WTC11 (cell line): ENCODE measurements at regions not wholly inside any gene's neighbourhood (a gene's known extent, or its start where the extent isn't known, plus 50 kb on each side); places are given as distances from the start of the nearest gene placed in this dataset.
A peak's percentile ranks its signal among the peaks of the same experiment; 100 is the strongest.

ENCODE experiments used
- ATAC-seq: fragments of 200-7000 bp; cut with Tn5 transposase; 2 replicates; pipeline ENCODE4 v1.10.0; 2021; ENCODE audit warnings: mild to moderate bottlenecking, moderate library complexity
- CTCF ChIA-PET: fragments of 300-600 bp; sonication (Branson Sonifier 250); formaldehyde crosslinking; loops from one replicate; lab custom pipeline; 2021; ENCODE audit warnings: antibody characterized with exemption; lab: Charles Lee
- POLR2A ChIA-PET: fragments of 350-600 bp; sonication (Branson Sonifier 250); formaldehyde crosslinking; loops from one replicate; lab custom pipeline; 2021; ENCODE audit warnings: antibody characterized with exemption; lab: Charles Lee
- DNase-seq: peaks from one replicate; pipeline ENCODE4 v3.0.0; 2021; ENCODE audit warnings: low spot score
- H3K27ac Mint-ChIP-seq: 2 replicates; pipeline ENCODE4 v1.8.0; 2021; ENCODE audit warnings: mixed read lengths
- H3K27me3 Mint-ChIP-seq: 2 replicates; pipeline ENCODE4 v1.8.0; 2021; ENCODE audit warnings: low read depth, mild to moderate bottlenecking, moderate library complexity, mixed read lengths
- H3K36me3 Mint-ChIP-seq: 2 replicates; pipeline ENCODE4 v1.8.0; 2021; ENCODE audit warnings: mixed read lengths
- H3K4me1 Mint-ChIP-seq: 2 replicates; pipeline ENCODE4 v1.8.0; 2022; ENCODE audit warnings: mixed read lengths
- H3K4me3 Mint-ChIP-seq: 2 replicates; pipeline ENCODE4 v1.8.0; 2021; ENCODE audit warnings: mild to moderate bottlenecking, moderate library complexity, mixed read lengths
- H3K9me3 Mint-ChIP-seq: 2 replicates; pipeline ENCODE4 v1.8.0; 2021; ENCODE audit warnings: mixed read lengths
- CREM ChIP-seq: sonication (generic); formaldehyde crosslinking; IDR thresholded peaks from 2 replicates; pipeline ENCODE4 v1.8.1; 2022; ENCODE audit warnings: mild to moderate bottlenecking, missing genetic modification reagents, moderate library complexity
- GRHL2 ChIP-seq: fragments of 250-450 bp; sonication (Bioruptor Pico); IDR thresholded peaks from 2 replicates; pipeline ENCODE4 v1.8.0; 2022; ENCODE audit warnings: mild to moderate bottlenecking, moderate library complexity; ENCODE audit not compliant: insufficient replicate concordance, severe bottlenecking
- JAZF1 ChIP-seq: fragments of 250-450 bp; sonication (Bioruptor Pico); IDR thresholded peaks from 2 replicates; pipeline ENCODE4 v1.9.0; 2021; ENCODE audit warnings: moderate library complexity, mild to moderate bottlenecking, inconsistent platforms
- MLX ChIP-seq: sonication (generic); formaldehyde crosslinking; IDR thresholded peaks from 2 replicates; pipeline ENCODE4 v1.8.1; 2023; ENCODE audit warnings: mild to moderate bottlenecking, missing genetic modification reagents, moderate library complexity
- PRDM15 ChIP-seq: sonication (generic); formaldehyde crosslinking; IDR thresholded peaks from 2 replicates; pipeline ENCODE4 v1.8.0; 2022; ENCODE audit warnings: missing genetic modification reagents
- RORB ChIP-seq: fragments of 250-450 bp; sonication (Bioruptor Pico); IDR thresholded peaks from 2 replicates; pipeline ENCODE4 v1.9.0; 2021; ENCODE audit warnings: mild to moderate bottlenecking
- TEAD4 ChIP-seq: sonication (generic); formaldehyde crosslinking; IDR thresholded peaks from 2 replicates; pipeline ENCODE4 v1.8.0; 2022; ENCODE audit warnings: mild to moderate bottlenecking, missing genetic modification reagents
- ZBTB21 ChIP-seq: sonication (generic); formaldehyde crosslinking; IDR thresholded peaks from 2 replicates; pipeline ENCODE4 v1.8.1; 2023; ENCODE audit warnings: mild to moderate bottlenecking, missing genetic modification reagents, borderline replicate concordance
- ZBTB43 ChIP-seq: sonication (generic); formaldehyde crosslinking; IDR thresholded peaks from 2 replicates; pipeline ENCODE4 v1.8.1; 2023; ENCODE audit warnings: mild to moderate bottlenecking, missing genetic modification reagents
- ZNF232 ChIP-seq: sonication (generic); formaldehyde crosslinking; IDR thresholded peaks from 2 replicates; pipeline ENCODE4 v1.8.0; 2022; ENCODE audit warnings: mild to moderate bottlenecking, missing genetic modification reagents
- ZNF425 ChIP-seq: fragments of 250-450 bp; sonication (Bioruptor Pico); conservative IDR thresholded peaks from 2 replicates; pipeline ENCODE4 v1.9.0; 2021; ENCODE audit warnings: mild to moderate bottlenecking
- ZSCAN18 ChIP-seq: fragments of 250-450 bp; sonication (Bioruptor Pico); IDR thresholded peaks from 2 replicates; pipeline ENCODE4 v2.1.2; 2022; ENCODE audit warnings: mild to moderate bottlenecking, moderate library complexity
- TF ChIP-seq, protein P1 (sequence below): sonication (generic); formaldehyde crosslinking; conservative IDR thresholded peaks from 2 replicates; pipeline ENCODE4 v1.8.1; 2023; ENCODE audit warnings: mild to moderate bottlenecking, low read depth, missing genetic modification reagents, moderate library complexity
- TF ChIP-seq, protein P2 (sequence below): sonication (generic); formaldehyde crosslinking; IDR thresholded peaks from 2 replicates; pipeline ENCODE4 v1.8.1; 2023; ENCODE audit warnings: mild to moderate bottlenecking, missing genetic modification reagents, borderline replicate concordance
- TF ChIP-seq, protein P3 (sequence below): sonication (generic); formaldehyde crosslinking; IDR thresholded peaks from 2 replicates; pipeline ENCODE4 v1.8.0; 2022; ENCODE audit warnings: mild to moderate bottlenecking, missing genetic modification reagents

DNA sequence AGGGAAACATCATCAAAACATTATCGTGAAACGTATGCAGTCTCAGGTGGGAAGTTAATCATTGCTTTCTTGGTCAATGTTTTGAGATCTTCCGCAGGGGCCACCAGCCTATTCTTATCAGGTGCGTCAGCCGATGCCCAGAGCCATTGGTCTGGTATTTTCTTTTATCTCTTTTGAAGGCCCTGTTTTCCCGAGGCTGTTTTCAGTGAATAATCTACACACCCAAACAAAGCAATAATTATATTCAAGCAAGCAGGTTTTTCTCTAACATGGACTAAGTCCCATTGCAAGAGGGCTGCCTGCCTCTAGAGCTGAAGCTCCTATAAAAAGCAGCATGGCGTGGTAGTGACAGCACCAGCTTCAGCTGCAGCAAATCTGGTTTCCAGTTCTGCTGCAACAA, 430.0 kb upstream of the ID2 start (continued):
- TF ChIP-seq, protein P1, sequence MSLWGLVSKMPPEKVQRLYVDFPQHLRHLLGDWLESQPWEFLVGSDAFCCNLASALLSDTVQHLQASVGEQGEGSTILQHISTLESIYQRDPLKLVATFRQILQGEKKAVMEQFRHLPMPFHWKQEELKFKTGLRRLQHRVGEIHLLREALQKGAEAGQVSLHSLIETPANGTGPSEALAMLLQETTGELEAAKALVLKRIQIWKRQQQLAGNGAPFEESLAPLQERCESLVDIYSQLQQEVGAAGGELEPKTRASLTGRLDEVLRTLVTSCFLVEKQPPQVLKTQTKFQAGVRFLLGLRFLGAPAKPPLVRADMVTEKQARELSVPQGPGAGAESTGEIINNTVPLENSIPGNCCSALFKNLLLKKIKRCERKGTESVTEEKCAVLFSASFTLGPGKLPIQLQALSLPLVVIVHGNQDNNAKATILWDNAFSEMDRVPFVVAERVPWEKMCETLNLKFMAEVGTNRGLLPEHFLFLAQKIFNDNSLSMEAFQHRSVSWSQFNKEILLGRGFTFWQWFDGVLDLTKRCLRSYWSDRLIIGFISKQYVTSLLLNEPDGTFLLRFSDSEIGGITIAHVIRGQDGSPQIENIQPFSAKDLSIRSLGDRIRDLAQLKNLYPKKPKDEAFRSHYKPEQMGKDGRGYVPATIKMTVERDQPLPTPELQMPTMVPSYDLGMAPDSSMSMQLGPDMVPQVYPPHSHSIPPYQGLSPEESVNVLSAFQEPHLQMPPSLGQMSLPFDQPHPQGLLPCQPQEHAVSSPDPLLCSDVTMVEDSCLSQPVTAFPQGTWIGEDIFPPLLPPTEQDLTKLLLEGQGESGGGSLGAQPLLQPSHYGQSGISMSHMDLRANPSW (CRISPR knock-in tag) = no peak
- no peak for TF ChIP-seq RORB (CRISPR knock-in tag)
- TF ChIP-seq GRHL2 (CRISPR knock-in tag) = no peak
- TF ChIP-seq, protein P2, sequence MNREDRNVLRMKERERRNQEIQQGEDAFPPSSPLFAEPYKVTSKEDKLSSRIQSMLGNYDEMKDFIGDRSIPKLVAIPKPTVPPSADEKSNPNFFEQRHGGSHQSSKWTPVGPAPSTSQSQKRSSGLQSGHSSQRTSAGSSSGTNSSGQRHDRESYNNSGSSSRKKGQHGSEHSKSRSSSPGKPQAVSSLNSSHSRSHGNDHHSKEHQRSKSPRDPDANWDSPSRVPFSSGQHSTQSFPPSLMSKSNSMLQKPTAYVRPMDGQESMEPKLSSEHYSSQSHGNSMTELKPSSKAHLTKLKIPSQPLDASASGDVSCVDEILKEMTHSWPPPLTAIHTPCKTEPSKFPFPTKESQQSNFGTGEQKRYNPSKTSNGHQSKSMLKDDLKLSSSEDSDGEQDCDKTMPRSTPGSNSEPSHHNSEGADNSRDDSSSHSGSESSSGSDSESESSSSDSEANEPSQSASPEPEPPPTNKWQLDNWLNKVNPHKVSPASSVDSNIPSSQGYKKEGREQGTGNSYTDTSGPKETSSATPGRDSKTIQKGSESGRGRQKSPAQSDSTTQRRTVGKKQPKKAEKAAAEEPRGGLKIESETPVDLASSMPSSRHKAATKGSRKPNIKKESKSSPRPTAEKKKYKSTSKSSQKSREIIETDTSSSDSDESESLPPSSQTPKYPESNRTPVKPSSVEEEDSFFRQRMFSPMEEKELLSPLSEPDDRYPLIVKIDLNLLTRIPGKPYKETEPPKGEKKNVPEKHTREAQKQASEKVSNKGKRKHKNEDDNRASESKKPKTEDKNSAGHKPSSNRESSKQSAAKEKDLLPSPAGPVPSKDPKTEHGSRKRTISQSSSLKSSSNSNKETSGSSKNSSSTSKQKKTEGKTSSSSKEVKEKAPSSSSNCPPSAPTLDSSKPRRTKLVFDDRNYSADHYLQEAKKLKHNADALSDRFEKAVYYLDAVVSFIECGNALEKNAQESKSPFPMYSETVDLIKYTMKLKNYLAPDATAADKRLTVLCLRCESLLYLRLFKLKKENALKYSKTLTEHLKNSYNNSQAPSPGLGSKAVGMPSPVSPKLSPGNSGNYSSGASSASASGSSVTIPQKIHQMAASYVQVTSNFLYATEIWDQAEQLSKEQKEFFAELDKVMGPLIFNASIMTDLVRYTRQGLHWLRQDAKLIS (CRISPR knock-in tag) = no peak
- no peak for TF ChIP-seq CREM (CRISPR knock-in tag)
- TF ChIP-seq JAZF1 = no peak

DNA sequence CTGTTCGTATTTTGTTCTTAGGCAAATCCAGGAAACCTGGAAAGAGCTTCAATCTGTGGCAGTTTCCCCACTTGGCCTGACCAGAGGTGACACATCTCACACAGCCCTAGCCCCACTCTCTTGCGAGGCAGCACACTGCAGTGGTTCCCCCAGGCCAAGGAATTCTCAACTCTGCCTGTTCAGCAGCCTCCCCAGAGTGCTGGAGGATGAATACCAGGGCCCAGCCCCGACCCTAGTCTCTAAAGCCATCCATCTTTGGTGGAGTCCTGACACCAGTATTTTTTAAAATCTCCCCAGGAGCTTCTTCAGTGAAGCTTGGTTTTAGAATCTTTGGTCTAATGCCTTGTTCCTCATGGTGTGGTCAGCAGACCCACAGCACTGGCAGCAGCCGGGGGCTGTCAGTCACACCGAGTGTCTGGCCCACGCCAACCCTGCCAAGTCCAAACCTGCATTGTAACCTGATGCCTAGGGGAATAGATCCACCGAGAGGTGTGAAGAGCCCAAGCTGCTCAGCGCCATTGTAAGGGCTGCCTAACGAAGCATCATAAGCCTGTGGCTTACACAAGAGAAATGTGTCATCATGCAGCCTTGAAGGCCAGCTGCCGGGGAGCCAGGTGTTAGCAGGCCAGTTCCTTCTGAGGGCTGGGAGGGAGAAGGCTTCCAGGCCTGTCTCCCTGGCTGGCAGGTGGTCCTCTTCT, 428.7 kb upstream of the ID2 start:
- POLR2A ChIA-PET = no interaction called here
- H3K27me3 Mint-ChIP-seq = peaks cover 10% of the 10 kb centered on the region
- DNase-seq = no peak
- TF ChIP-seq, protein P3, sequence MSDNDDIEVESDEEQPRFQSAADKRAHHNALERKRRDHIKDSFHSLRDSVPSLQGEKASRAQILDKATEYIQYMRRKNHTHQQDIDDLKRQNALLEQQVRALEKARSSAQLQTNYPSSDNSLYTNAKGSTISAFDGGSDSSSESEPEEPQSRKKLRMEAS (CRISPR knock-in tag) = 0 out of 2 replicates have a peak, but pooled peaks have one; percentile 32
- TF ChIP-seq TEAD4 (CRISPR knock-in tag) = no peak
- TF ChIP-seq, all 79 proteins: peak for 1
- no peak overlapping the region for H3K27ac Mint-ChIP-seq
- H3K36me3 Mint-ChIP-seq = peaks cover 16% of the 10 kb centered on the region
- ATAC-seq = no peak
- H3K4me3 Mint-ChIP-seq = no peak overlapping the region
- H3K9me3 Mint-ChIP-seq = peaks cover 19% of the 10 kb centered on the region
- CTCF ChIA-PET = no interaction called here
- peaks cover 50% of the 10 kb centered on the region for H3K4me1 Mint-ChIP-seq

GRCh38 chr2:8253781-8254180, 428.1 kb upstream of the ID2 start:
- ChIA-PET POLR2A (no interaction called here), CTCF (no interaction called here)
- H3K27me3 Mint-ChIP-seq = peaks cover 10% of the 10 kb centered on the region
- H3K4me3 Mint-ChIP-seq = no peak overlapping the region
- H3K4me1 Mint-ChIP-seq = peaks cover 56% of the 10 kb centered on the region
- no peak overlapping the region for H3K27ac Mint-ChIP-seq
- ATAC-seq = no peak
- no peak for DNase-seq
- H3K9me3 Mint-ChIP-seq = peaks cover 19% of the 10 kb centered on the region
- H3K36me3 Mint-ChIP-seq = peaks cover 16% of the 10 kb centered on the region
- TF ChIP-seq ZSCAN18 (CRISPR knock-in tag) (no peak), ZNF232 (CRISPR knock-in tag) (no peak), ZNF425 (CRISPR knock-in tag) (no peak), MLX (CRISPR knock-in tag) (no peak), ZBTB21 (CRISPR knock-in tag) (no peak), PRDM15 (CRISPR knock-in tag) (no peak), ZBTB43 (CRISPR knock-in tag) (no peak)
